HG03103 (cell line): ENCODE measurements at regions not wholly inside any gene's neighbourhood (a gene's known extent, or its start where the extent isn't known, plus 50 kb on each side); places are given as distances from the start of the nearest gene placed in this dataset.
"Not testable (repeated sequence)": the region's sequence is repeated elsewhere in the genome, so short reads cannot be mapped to it uniquely, and the experiment has no call there.

Experiments
- ATAC-seq: cut with Tn5 transposase; IDR thresholded peaks from one replicate; pipeline ENCODE4 v1.9.1; 2021; ENCODE audit warnings: low read depth; ENCODE audit not compliant: unreplicated experiment

DNA sequence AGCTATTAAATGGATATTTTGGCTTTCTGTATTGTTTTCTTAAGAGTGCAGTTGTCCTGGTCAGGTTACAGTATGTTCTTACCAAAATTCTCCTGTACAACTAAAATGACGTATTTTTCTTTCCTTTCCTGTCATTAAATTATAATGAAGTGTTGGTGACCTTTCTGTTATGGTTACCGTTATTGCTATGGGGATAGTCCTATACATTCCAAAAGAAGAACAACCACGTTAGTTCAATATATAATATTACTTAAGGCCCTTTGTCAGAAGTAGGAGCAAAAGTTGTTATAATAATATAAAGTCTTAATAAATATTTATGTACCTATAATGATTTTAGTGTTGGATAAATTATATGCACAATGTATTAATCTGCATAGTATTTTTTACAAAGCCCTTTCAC, 82.4 kb upstream of the NREP start:
- ATAC-seq: no peak

GRCh38 chr5:111836426-111836825, 79.4 kb upstream of the NREP start:
- no peak for ATAC-seq

DNA sequence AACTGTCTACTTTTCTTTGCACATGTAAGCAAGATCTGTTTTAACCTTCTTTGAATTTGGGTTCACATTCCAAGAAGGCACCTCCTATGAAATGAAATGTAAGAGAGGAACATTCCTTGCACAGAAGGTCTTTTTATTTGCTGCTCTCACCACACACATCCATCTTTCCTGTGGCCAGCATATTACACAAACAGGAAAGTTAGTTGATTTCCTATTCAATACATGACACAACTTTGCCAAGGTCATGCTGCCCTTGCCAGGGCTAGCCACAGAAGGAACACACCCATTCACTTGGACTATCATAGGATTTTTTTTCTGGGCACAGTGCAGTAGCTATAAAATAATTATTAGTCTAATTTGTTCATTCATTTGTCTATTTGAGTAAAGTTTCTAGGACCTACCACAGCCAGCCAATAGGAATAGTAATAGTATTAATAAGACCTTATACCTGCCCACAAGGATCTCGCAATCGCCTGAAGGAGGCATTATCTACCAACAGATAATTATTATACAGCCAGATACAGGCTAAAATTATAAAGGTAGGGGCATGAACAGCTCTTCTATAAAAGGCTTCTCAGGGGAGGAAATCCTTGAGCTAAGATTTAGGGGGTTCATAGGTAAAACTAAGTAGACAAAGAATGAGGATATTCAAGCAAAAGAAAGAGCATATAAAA, 78.1 kb upstream of the NREP start:
- ATAC-seq: no peak

DNA sequence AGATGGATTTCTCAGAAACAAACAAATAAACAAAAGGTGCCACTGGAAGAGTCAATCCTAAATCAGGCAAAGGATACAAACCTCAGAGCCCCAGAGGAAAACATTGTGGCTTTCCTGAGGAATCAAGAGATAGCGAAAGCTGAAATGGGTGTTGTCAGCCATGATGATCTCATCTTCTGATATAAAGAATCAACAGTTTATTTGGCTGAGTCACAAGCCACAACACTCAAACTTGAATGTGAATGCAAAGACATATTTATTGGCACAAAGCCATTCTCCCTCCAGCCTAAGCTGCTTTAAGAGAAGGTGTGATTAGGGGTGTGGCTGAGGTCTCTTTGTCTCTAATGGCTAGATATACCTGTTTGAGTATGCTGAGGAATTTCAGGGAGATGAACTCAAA, 73.3 kb upstream of the NREP start:
- ATAC-seq: no peak

- no peak for ATAC-seq
These were observed 72.7 kb upstream of the NREP start for GRCh38 chr5:111829701-111830100.

DNA sequence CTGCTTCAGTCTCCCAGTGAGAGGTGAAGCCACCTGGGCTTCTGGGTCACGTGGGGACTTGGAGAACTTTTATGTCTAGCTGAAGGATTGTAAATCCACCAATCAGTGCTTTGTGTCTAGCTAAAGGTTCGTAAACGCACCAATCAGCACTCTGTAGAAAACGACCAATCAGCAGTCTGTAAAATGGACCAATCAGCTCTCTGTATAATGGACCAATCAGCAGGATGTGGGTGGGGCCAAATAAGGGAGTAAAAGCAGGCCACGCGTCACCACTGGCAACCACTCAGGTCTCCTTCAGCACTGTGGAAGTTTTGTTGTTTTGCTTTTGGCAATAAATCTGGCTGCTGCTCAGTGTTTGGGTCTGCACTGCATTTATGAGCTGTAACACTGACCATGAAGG, 69.1 kb upstream of the NREP start:
- no peak for ATAC-seq

GRCh38 chr5:111820072-111820471, 63.1 kb upstream of the NREP start:
- no peak for ATAC-seq

DNA sequence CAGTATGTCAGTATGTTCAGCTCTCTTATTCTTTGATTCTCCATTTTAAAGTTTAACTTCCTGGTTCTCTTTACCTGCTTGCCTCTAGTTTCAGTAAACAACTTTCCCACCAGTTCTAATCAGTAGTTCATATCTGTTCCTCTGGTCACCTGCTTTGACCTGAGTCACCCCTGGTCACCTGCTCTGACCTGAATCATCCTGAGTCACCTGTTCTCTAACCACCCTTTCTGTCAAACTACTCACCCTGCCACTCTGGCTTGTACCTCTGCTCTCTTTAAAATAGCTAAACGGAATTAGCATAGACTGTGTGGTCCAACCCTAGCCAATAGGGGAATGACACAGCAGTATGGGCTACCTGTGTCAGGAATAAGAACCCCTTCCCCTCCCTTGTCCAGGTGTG, 62.0 kb upstream of the NREP start:
- ATAC-seq: not testable (repeated sequence)

DNA sequence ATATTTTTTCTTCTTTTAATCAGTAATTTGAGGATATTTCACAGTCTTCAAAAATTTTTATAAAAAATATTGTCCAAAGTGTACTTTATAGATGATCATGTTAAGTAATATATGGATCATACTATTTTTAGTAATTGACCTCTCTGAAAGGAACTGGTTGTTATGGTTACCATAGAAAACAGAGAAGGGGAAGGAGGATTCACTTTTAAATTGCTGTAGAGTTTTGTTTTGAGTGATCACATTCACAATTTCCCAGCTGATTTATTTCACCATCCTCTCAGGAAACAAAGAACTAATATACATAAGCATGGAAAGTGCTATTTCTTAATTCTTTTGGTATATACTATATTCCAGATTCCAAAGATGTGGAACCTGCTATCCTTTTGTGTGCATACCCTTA, 56.5 kb upstream of the NREP start:
- no peak for ATAC-seq

DNA sequence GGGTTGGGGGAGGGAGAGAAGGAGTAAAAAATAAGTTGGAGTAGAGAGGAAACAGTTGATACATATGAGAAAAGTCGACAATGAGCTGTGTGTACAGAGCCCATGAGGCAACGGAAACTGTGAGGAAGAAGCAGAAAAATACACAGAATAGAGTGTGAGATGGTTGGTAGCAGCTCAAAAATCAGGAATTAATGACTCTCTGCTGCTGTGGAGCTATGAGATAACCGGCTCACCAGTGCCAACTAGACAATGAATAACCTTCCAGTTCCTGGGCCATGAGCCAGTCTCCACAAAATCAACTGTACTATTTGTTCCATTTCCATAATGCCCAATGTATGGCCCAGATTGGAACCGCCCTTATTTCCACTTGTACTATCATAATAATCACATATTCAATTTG, 53.1 kb upstream of the NREP start:
- no peak for ATAC-seq
